ENCODE measurements at regions not wholly inside any gene's neighbourhood (a gene's known extent, or its start where the extent isn't known, plus 50 kb on each side); places are given as distances from the start of the nearest gene placed in this dataset.
A peak's percentile ranks its signal among the peaks of the same experiment; 100 is the strongest.

GRCh38 chr4:120524237-120524636 lies 398.3 kb downstream of the PRDM5 start:
- H3K9me3 ChIP-seq, result no peaks in the 10 kb centered on the region
- ChIA-PET CTCF (no interaction called here), POLR2A (no interaction called here)
- DNase-seq (ENCODE audit: low read depth in 1 of 2, low spot score in 1 of 2) (no peak), FAIRE-seq (no peak), ATAC-seq (no peak)
- H3K4me1 ChIP-seq, result no peaks in the 10 kb centered on the region
- no peak overlapping the region for H3K4me2 ChIP-seq
- H3K27ac ChIP-seq, result no peak overlapping the region
- TF ChIP-seq RCOR1 (IDR thresholded peaks at IDR 0.05; ENCODE audit: low read depth, low read length), result no peak
- TF ChIP-seq HEYL (CRISPR knock-in tag; IDR thresholded peaks at IDR 0.05), result no peak
- no peak for TF ChIP-seq TP53 (CRISPR knock-in tag; IDR thresholded peaks at IDR 0.05)
- TF ChIP-seq FOXS1 (CRISPR knock-in tag; IDR thresholded peaks at IDR 0.05), result no peak
- TF ChIP-seq RARB (CRISPR knock-in tag; IDR thresholded peaks at IDR 0.05), result no peak
- no peak for TF ChIP-seq EHMT2 (IDR thresholded peaks at IDR 0.05; ENCODE audit: low read depth)
- TF ChIP-seq HOXA7 (CRISPR knock-in tag; IDR thresholded peaks at IDR 0.05), result no peak
- TF ChIP-seq REST (IDR thresholded peaks at IDR 0.05), result no peak
- no peak for TF ChIP-seq MAZ (IDR thresholded peaks at IDR 0.05; ENCODE audit: borderline replicate concordance, low read depth, low read length)
- no peak for TF ChIP-seq EHF (CRISPR knock-in tag; IDR thresholded peaks at IDR 0.05)
- TF ChIP-seq NR3C1 (IDR thresholded peaks at IDR 0.05), result no peak
- no peak for TF ChIP-seq SMC3 (IDR thresholded peaks at IDR 0.05)
- H3K4me3 ChIP-seq, result no peak overlapping the region
- 41% methylated on average over 2 of the region's 2 CpGs for WGBS (ENCODE audit: missing lambda C conversion rate)

DNA sequence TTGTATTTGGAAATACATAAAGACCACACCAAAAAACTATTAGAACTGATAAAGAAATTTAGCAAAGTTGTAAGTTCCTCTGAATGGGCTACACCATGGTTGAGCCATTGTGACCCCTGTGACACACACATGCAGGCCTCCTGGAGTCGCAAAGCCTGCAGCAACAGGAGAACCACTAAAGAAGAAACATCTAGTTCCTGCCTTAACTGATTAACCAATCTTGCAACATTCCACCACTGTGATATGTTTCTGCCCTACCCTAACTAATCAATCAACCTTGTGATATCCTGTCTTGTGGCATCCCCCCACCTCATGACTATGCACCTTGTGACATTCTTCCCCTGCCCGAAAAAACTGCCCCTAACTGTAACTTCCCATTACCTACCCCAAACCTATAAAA lies 401.8 kb downstream of the PRDM5 start:
- Histone ChIP-seq H3K4me3 (no peak overlapping the region), H3K27ac (no peak overlapping the region), H3K4me1 (no peaks in the 10 kb centered on the region), H3K4me2 (no peak overlapping the region), H3K9me3 (no peaks in the 10 kb centered on the region)
- FAIRE-seq, result no peak
- no peak for ATAC-seq
- ChIA-PET CTCF (no interaction called here), POLR2A (no interaction called here)
- no peak for TF ChIP-seq EP300 (IDR thresholded peaks at IDR 0.05)
- no peak for TF ChIP-seq POLR2A (IDR thresholded peaks at IDR 0.05; ENCODE audit: low read length)
- TF ChIP-seq HDAC2 (IDR thresholded peaks at IDR 0.05), result no peak
- no peak for TF ChIP-seq JUN (IDR thresholded peaks at IDR 0.05)
- no peak for TF ChIP-seq HOXB13 (CRISPR knock-in tag; IDR thresholded peaks at IDR 0.05; ENCODE audit: low read depth)
- no peak for DNase-seq (ENCODE audit: low read depth in 1 of 2, low spot score in 1 of 2)
- WGBS (ENCODE audit: missing lambda C conversion rate), result 18% methylated on average over 2 of the region's 2 CpGs

GRCh38 chr4:120517966-120518365 lies 404.6 kb downstream of the PRDM5 start:
- ATAC-seq (peak; percentile 80 to 84; a peak in 5 of 6 replicates), DNase-seq (ENCODE audit: low read depth in 1 of 2, low spot score in 1 of 2) (peak; percentile 7 to 74), FAIRE-seq (no peak)

More at GRCh38 chr4:120517966-120518365, 404.6 kb downstream of the PRDM5 start:
- Histone ChIP-seq H3K4me2 (peak overlapping the region; percentile 56), H3K27ac (no peak overlapping the region), H3K4me3 (peak overlapping the region; percentile 19; the same call in 2 of the 3 replicates), H3K4me1 (no peaks in the 10 kb centered on the region), H3K9me3 (no peaks in the 10 kb centered on the region)
- ChIA-PET CTCF (no interaction called here), POLR2A (no interaction called here)
- TF ChIP-seq HOXB13 (CRISPR knock-in tag; IDR thresholded peaks at IDR 0.05; ENCODE audit: low read depth) (no peak), JUNB (IDR thresholded peaks at IDR 0.05) (no peak), ZC3H11A (IDR thresholded peaks at IDR 0.05) (no peak), USF2 (IDR thresholded peaks at IDR 0.05) (no peak), E2F6 (IDR thresholded peaks at IDR 0.05; ENCODE audit: borderline replicate concordance, low read depth) (no peak), RAD21 (conservative IDR thresholded peaks at IDR 0.05 in 1 of 2, IDR thresholded peaks at IDR 0.05 in 1 of 2) (no peak), MYC (IDR thresholded peaks at IDR 0.05; ENCODE audit: borderline replicate concordance, low read length) (no peak)
- 0% methylated on average over 3 of the region's 3 CpGs for WGBS (ENCODE audit: missing lambda C conversion rate)

Data from A549 (cell line).